GM12878 (cell line): ENCODE measurements at regions not wholly inside any gene's neighbourhood (a gene's known extent, or its start where the extent isn't known, plus 50 kb on each side); places are given as distances from the start of the nearest gene placed in this dataset.

ENCODE experiments used
- ATAC-seq: fragments of 200-7000 bp; cut with Tn5 transposase; 3 replicates; pipeline ENCODE4 v1.9.1; 2020; ENCODE audit warnings: mild to moderate bottlenecking, moderate library complexity
- BruUV-seq: library from RNA; stranded (reverse); fragments of 400-500 nt; replicated peaks from 2 replicates; lab custom pipeline; 2021; lab: Mats Ljungman, UMichigan
- CTCF ChIA-PET: fragments of 300-600 bp; sonication (Branson Sonifier 250); formaldehyde crosslinking; extraction: SDS; loops from one replicate; lab custom pipeline; 2021; ENCODE audit warnings: inconsistent platforms; lab: Yijun Ruan, JAX
- POLR2A ChIA-PET: fragments of 350-600 bp; formaldehyde crosslinking; extraction: SDS; loops from one replicate; lab custom pipeline; 2021; ENCODE audit warnings: inconsistent platforms; lab: Charles Lee
- RAD21 ChIA-PET: fragments of 300-600 bp; sonication (Branson Sonifier 250); formaldehyde crosslinking; loops from one replicate; lab custom pipeline; 2023; ENCODE audit warnings: antibody characterized with exemption; ENCODE audit not compliant: unreplicated experiment; lab: Charles Lee
- SMC1A ChIA-PET: fragments of 300-600 bp; sonication (Branson Sonifier 250); formaldehyde crosslinking; loops from one replicate; lab custom pipeline; 2023; ENCODE audit not compliant: unreplicated experiment, uncharacterized antibody; lab: Charles Lee
- DNase-seq: peaks from one replicate; pipeline ENCODE4 v3.0.0-alpha.2; 2011; ENCODE audit warnings: low read depth, low spot score
- FAIRE-seq: peaks from 3 replicates; lab custom pipeline; 2011; peaks lifted over from hg19 to GRCh38; lab: Jason Lieb, UNC
- H2AFZ ChIP-seq: 2 replicates; pipeline ENCODE4 v1.6.0; 2011; ENCODE audit warnings: low read depth, low read length, control low read depth; ENCODE audit not compliant: control insufficient read depth
- H3K27ac ChIP-seq: 2 replicates; pipeline ENCODE4 v1.5.1; 2011; ENCODE audit warnings: control low read depth; ENCODE audit not compliant: control insufficient read depth, insufficient read depth
- H3K27me3 ChIP-seq, 2 experiments: replicated peaks in 1 of 2; 2 replicates each; pipeline versions ENCODE4 v1.6.0 to v1.6.1; 2011; ENCODE audit warnings: low read length in 1 of 2; ENCODE audit not compliant: control insufficient read depth in 2 of 2, insufficient read depth in 2 of 2
- H3K36me3 ChIP-seq, 2 experiments: 2 replicates each; pipeline ENCODE4 v1.5.1; 2011; ENCODE audit warnings: low read length in 1 of 2; ENCODE audit not compliant: control insufficient read depth in 2 of 2, insufficient read depth in 2 of 2
- H3K4me1 ChIP-seq: 2 replicates; pipeline ENCODE4 v1.6.1; 2011; ENCODE audit warnings: mild to moderate bottlenecking, low read length, moderate library complexity, mixed read lengths; ENCODE audit not compliant: control insufficient read depth, insufficient read depth
- H3K4me2 ChIP-seq: 2 replicates; pipeline ENCODE4 v1.6.0; 2011; ENCODE audit warnings: control low read depth; ENCODE audit not compliant: control insufficient read depth, insufficient read depth
- H3K4me3 ChIP-seq: fragments of 200-600 bp; sonication (generic); 2 replicates; pipeline ENCODE4 v1.5.1; 2016
- H3K79me2 ChIP-seq: 2 replicates; pipeline ENCODE4 v1.6.0; 2011; ENCODE audit warnings: low read length; ENCODE audit not compliant: control insufficient read depth, insufficient read depth
- H3K9ac ChIP-seq: 2 replicates; pipeline ENCODE4 v1.8.0; 2011; ENCODE audit warnings: low read length, control low read depth, mixed read lengths; ENCODE audit not compliant: control insufficient read depth, insufficient read depth
- H3K9me3 ChIP-seq: replicated peaks from 3 replicates; pipeline ENCODE4 v1.5.1; 2011; ENCODE audit warnings: mild to moderate bottlenecking, low read length; ENCODE audit not compliant: control insufficient read depth, insufficient read depth
- H4K20me1 ChIP-seq: 2 replicates; pipeline ENCODE4 v1.6.0; 2011; ENCODE audit not compliant: control insufficient read depth, insufficient read depth
- CBX3 ChIP-seq: fragments of 200-600 bp; sonication (generic); IDR thresholded peaks from 2 replicates; pipeline ENCODE4 v1.6.1; 2016; ENCODE audit warnings: low read depth, borderline replicate concordance
- HDAC2 ChIP-seq: fragments of 200-600 bp; sonication (generic); IDR thresholded peaks from 2 replicates; pipeline ENCODE4 v1.6.1; 2017
- JUND ChIP-seq: IDR thresholded peaks from 2 replicates; pipeline ENCODE4 v1.6.1; 2012; ENCODE audit warnings: low read depth, mild to moderate bottlenecking, low read length, improper control_type of control experiment, moderate library complexity
- MXI1 ChIP-seq: fragments of 150-350 bp; IDR thresholded peaks from 2 replicates; pipeline ENCODE4 v1.6.1; 2011; ENCODE audit warnings: low read depth, mild to moderate bottlenecking, inconsistent platforms, low read length, improper control_type of control experiment
- MYB ChIP-seq: fragments of 150-350 bp; IDR thresholded peaks from 2 replicates; pipeline ENCODE4 v1.6.1; 2014; ENCODE audit warnings: mild to moderate bottlenecking, low read depth, low read length, borderline replicate concordance
- TAF1 ChIP-seq: IDR thresholded peaks from 2 replicates; pipeline ENCODE4 v1.6.1; 2011; ENCODE audit warnings: mild to moderate bottlenecking, low read depth, low read length, borderline replicate concordance
- ZNF24 ChIP-seq: fragments of 450-650 bp; IDR thresholded peaks from 2 replicates; pipeline ENCODE4 v1.6.1; 2017; ENCODE audit warnings: antibody characterized with exemption, mild to moderate bottlenecking
- ZZZ3 ChIP-seq: IDR thresholded peaks from 2 replicates; pipeline ENCODE4 v1.6.1; 2011; ENCODE audit warnings: low read depth; ENCODE audit not compliant: control insufficient read depth, insufficient read length
- WGBS: methylation state at CpG from one replicate; pipeline ENCODE4 v1.1.6; 2016; ENCODE audit warnings: low lambda C conversion rate; ENCODE audit not compliant: insufficient replicate concordance, insufficient coverage; ENCODE audit errors: missing lambda C conversion rate; 5-methylcytosine and 5-hydroxymethylcytosine counted together
- in situ Hi-C: fragments of 300-500 bp; cut with MboI; formaldehyde crosslinking; loops from 9 replicates; pipeline ENCODE4 v1.14.3; 2018; ENCODE audit warnings: mixed read lengths
- intact Hi-C: fragments of 100-400 bp; cut with micrococcal nuclease; formaldehyde crosslinking; loops from one replicate; pipeline ENCODE4 v1.14.2; 2022; ENCODE audit not compliant: unreplicated experiment
- TF ChIP-seq, protein P1 (sequence below): fragments of 450-650 bp; IDR thresholded peaks from 2 replicates; pipeline ENCODE4 v1.6.1; 2017; ENCODE audit warnings: borderline replicate concordance
- TF ChIP-seq, protein P2 (sequence below): fragments of 450-650 bp; IDR thresholded peaks from 2 replicates; pipeline ENCODE4 v1.6.1; 2017; ENCODE audit warnings: mild to moderate bottlenecking, moderate library complexity
- TF ChIP-seq, protein P3 (sequence below): IDR thresholded peaks from 2 replicates; pipeline ENCODE4 v1.6.1; 2012; ENCODE audit warnings: improper control_type of control experiment, low read depth, low read length; ENCODE audit not compliant: insufficient replicate concordance
- TF ChIP-seq, protein P4 (sequence below): IDR thresholded peaks from 2 replicates; pipeline ENCODE4 v1.6.1; 2011; ENCODE audit warnings: borderline replicate concordance, low read depth, mild to moderate bottlenecking, moderate library complexity, low read length; ENCODE audit not compliant: insufficient read depth, poor library complexity, severe bottlenecking

DNA sequence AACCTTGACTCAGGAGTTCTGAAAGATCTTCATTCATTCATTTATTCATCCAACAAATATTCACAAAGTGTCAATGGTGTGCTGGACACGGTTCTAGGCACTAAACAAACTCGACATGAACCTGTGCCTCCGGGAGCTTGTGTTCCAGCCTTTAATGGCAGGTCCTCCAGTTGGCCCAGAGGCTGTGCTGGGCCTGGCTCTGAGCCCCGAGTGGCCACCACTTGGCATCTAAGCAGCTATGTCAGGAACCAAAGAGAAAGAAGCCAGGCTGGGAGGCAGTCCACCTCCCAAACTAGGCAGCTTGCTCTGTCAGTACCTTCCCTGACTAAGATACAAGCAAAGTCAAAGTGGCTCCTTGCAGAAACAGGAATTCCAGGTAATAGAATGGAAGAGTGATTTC lies 233.6 kb downstream of the BUD13 start:
- ChIA-PET SMC1A (no interaction called here), POLR2A (no interaction called here), RAD21 (no interaction called here), CTCF (no interaction called here)
- no peaks in the 10 kb centered on the region for H3K4me1 ChIP-seq
- no peaks in the 10 kb centered on the region for H4K20me1 ChIP-seq
- H3K4me3 ChIP-seq: no peak overlapping the region
- TF ChIP-seq MYB (no peak), ZZZ3 (no peak), MXI1 (no peak), TAF1 (no peak), ZNF24 (no peak), HDAC2 (no peak), CBX3 (no peak), JUND (no peak)
- TF ChIP-seq, protein P1, sequence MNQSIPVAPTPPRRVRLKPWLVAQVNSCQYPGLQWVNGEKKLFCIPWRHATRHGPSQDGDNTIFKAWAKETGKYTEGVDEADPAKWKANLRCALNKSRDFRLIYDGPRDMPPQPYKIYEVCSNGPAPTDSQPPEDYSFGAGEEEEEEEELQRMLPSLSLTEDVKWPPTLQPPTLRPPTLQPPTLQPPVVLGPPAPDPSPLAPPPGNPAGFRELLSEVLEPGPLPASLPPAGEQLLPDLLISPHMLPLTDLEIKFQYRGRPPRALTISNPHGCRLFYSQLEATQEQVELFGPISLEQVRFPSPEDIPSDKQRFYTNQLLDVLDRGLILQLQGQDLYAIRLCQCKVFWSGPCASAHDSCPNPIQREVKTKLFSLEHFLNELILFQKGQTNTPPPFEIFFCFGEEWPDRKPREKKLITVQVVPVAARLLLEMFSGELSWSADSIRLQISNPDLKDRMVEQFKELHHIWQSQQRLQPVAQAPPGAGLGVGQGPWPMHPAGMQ: no peak
- TF ChIP-seq, protein P2, sequence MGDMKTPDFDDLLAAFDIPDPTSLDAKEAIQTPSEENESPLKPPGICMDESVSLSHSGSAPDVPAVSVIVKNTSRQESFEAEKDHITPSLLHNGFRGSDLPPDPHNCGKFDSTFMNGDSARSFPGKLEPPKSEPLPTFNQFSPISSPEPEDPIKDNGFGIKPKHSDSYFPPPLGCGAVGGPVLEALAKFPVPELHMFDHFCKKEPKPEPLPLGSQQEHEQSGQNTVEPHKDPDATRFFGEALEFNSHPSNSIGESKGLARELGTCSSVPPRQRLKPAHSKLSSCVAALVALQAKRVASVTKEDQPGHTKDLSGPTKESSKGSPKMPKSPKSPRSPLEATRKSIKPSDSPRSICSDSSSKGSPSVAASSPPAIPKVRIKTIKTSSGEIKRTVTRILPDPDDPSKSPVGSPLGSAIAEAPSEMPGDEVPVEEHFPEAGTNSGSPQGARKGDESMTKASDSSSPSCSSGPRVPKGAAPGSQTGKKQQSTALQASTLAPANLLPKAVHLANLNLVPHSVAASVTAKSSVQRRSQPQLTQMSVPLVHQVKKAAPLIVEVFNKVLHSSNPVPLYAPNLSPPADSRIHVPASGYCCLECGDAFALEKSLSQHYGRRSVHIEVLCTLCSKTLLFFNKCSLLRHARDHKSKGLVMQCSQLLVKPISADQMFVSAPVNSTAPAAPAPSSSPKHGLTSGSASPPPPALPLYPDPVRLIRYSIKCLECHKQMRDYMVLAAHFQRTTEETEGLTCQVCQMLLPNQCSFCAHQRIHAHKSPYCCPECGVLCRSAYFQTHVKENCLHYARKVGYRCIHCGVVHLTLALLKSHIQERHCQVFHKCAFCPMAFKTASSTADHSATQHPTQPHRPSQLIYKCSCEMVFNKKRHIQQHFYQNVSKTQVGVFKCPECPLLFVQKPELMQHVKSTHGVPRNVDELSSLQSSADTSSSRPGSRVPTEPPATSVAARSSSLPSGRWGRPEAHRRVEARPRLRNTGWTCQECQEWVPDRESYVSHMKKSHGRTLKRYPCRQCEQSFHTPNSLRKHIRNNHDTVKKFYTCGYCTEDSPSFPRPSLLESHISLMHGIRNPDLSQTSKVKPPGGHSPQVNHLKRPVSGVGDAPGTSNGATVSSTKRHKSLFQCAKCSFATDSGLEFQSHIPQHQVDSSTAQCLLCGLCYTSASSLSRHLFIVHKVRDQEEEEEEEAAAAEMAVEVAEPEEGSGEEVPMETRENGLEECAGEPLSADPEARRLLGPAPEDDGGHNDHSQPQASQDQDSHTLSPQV: no peak
- TF ChIP-seq, protein P3, sequence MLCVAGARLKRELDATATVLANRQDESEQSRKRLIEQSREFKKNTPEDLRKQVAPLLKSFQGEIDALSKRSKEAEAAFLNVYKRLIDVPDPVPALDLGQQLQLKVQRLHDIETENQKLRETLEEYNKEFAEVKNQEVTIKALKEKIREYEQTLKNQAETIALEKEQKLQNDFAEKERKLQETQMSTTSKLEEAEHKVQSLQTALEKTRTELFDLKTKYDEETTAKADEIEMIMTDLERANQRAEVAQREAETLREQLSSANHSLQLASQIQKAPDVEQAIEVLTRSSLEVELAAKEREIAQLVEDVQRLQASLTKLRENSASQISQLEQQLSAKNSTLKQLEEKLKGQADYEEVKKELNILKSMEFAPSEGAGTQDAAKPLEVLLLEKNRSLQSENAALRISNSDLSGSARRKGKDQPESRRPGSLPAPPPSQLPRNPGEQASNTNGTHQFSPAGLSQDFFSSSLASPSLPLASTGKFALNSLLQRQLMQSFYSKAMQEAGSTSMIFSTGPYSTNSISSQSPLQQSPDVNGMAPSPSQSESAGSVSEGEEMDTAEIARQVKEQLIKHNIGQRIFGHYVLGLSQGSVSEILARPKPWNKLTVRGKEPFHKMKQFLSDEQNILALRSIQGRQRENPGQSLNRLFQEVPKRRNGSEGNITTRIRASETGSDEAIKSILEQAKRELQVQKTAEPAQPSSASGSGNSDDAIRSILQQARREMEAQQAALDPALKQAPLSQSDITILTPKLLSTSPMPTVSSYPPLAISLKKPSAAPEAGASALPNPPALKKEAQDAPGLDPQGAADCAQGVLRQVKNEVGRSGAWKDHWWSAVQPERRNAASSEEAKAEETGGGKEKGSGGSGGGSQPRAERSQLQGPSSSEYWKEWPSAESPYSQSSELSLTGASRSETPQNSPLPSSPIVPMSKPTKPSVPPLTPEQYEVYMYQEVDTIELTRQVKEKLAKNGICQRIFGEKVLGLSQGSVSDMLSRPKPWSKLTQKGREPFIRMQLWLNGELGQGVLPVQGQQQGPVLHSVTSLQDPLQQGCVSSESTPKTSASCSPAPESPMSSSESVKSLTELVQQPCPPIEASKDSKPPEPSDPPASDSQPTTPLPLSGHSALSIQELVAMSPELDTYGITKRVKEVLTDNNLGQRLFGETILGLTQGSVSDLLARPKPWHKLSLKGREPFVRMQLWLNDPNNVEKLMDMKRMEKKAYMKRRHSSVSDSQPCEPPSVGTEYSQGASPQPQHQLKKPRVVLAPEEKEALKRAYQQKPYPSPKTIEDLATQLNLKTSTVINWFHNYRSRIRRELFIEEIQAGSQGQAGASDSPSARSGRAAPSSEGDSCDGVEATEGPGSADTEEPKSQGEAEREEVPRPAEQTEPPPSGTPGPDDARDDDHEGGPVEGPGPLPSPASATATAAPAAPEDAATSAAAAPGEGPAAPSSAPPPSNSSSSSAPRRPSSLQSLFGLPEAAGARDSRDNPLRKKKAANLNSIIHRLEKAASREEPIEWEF: no peak
- TF ChIP-seq, protein P4, sequence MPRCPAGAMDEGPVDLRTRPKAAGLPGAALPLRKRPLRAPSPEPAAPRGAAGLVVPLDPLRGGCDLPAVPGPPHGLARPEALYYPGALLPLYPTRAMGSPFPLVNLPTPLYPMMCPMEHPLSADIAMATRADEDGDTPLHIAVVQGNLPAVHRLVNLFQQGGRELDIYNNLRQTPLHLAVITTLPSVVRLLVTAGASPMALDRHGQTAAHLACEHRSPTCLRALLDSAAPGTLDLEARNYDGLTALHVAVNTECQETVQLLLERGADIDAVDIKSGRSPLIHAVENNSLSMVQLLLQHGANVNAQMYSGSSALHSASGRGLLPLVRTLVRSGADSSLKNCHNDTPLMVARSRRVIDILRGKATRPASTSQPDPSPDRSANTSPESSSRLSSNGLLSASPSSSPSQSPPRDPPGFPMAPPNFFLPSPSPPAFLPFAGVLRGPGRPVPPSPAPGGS: no peak
- no peak overlapping the region for H3K4me2 ChIP-seq
- no peak overlapping the region for H2AFZ ChIP-seq
- H3K27ac ChIP-seq: no peak overlapping the region
- 1% methylated on average over 4 of the region's 4 CpGs for WGBS
- FAIRE-seq (no peak), DNase-seq (no peak), ATAC-seq (no peak)
- no peak overlapping the region for H3K9ac ChIP-seq
- H3K36me3 ChIP-seq: no peaks in the 10 kb centered on the region
- no TSS peak for BruUV-seq
- H3K9me3 ChIP-seq: no peaks in the 10 kb centered on the region
- intact Hi-C loops (no loop called here), in situ Hi-C loops (no loop called here)
- peaks cover 11 to 12% of the 10 kb centered on the region in 2 experiments for H3K27me3 ChIP-seq
- no peaks in the 10 kb centered on the region for H3K79me2 ChIP-seq
